ENCODE measurements at regions not wholly inside any gene's neighbourhood (a gene's known extent, or its start where the extent isn't known, plus 50 kb on each side); places are given as distances from the start of the nearest gene placed in this dataset.

- TF ChIP-seq POLR2A (IDR thresholded peaks at IDR 0.05; ENCODE audit: low read depth, low read length): no peak
- TF ChIP-seq TAF1 (IDR thresholded peaks at IDR 0.05; ENCODE audit: borderline replicate concordance, low read depth, low read length): no peak
- no peak for TF ChIP-seq POLR2AphosphoS5 (IDR thresholded peaks at IDR 0.05; ENCODE audit: low read depth, low read length)
- DNase-seq (ENCODE audit: insufficient read length) (no peak), FAIRE-seq (no peak)
Observed at GRCh38 chr10:1923998-1924397, 186.7 kb upstream of the ADARB2 start.

- DNase-seq (ENCODE audit: insufficient read length) (no peak), FAIRE-seq (no peak)
- no peak for TF ChIP-seq POLR2AphosphoS5 (IDR thresholded peaks at IDR 0.05; ENCODE audit: low read depth, low read length)
- no peak for TF ChIP-seq POLR2A (IDR thresholded peaks at IDR 0.05; ENCODE audit: low read depth, low read length)
- no peak for TF ChIP-seq TAF1 (IDR thresholded peaks at IDR 0.05; ENCODE audit: borderline replicate concordance, low read depth, low read length)
Observed at GRCh38 chr10:1923586-1923985, 186.3 kb upstream of the ADARB2 start.

- FAIRE-seq: no peak
- TF ChIP-seq TAF1 (IDR thresholded peaks at IDR 0.05; ENCODE audit: borderline replicate concordance, low read depth, low read length) (no peak), POLR2AphosphoS5 (IDR thresholded peaks at IDR 0.05; ENCODE audit: low read depth, low read length) (no peak), POLR2A (IDR thresholded peaks at IDR 0.05; ENCODE audit: low read depth, low read length) (no peak)
- DNase-seq (ENCODE audit: insufficient read length): no peak
Observed at GRCh38 chr10:1920941-1921340, 183.6 kb upstream of the ADARB2 start.

GRCh38 chr10:1920127-1920526 lies 182.8 kb upstream of the ADARB2 start:
- FAIRE-seq: no peak
- TF ChIP-seq POLR2A (IDR thresholded peaks at IDR 0.05; ENCODE audit: low read depth, low read length) (no peak), TAF1 (IDR thresholded peaks at IDR 0.05; ENCODE audit: borderline replicate concordance, low read depth, low read length) (no peak), POLR2AphosphoS5 (IDR thresholded peaks at IDR 0.05; ENCODE audit: low read depth, low read length) (no peak)
- no peak for DNase-seq (ENCODE audit: insufficient read length)

- TF ChIP-seq POLR2AphosphoS5 (IDR thresholded peaks at IDR 0.05; ENCODE audit: low read depth, low read length) (no peak), POLR2A (IDR thresholded peaks at IDR 0.05; ENCODE audit: low read depth, low read length) (no peak), TAF1 (IDR thresholded peaks at IDR 0.05; ENCODE audit: borderline replicate concordance, low read depth, low read length) (no peak)
- FAIRE-seq (no peak), DNase-seq (ENCODE audit: insufficient read length) (no peak)
Observed at GRCh38 chr10:1911771-1912170, 174.4 kb upstream of the ADARB2 start.

GRCh38 chr10:1903982-1904381 lies 166.7 kb upstream of the ADARB2 start:
- TF ChIP-seq POLR2A (IDR thresholded peaks at IDR 0.05; ENCODE audit: low read depth, low read length): no peak
- no peak for TF ChIP-seq TAF1 (IDR thresholded peaks at IDR 0.05; ENCODE audit: borderline replicate concordance, low read depth, low read length)
- TF ChIP-seq POLR2AphosphoS5 (IDR thresholded peaks at IDR 0.05; ENCODE audit: low read depth, low read length): no peak
- DNase-seq (ENCODE audit: insufficient read length) (no peak), FAIRE-seq (no peak)

GRCh38 chr10:1896153-1896552 lies 158.8 kb upstream of the ADARB2 start:
- no peak for DNase-seq (ENCODE audit: insufficient read length)
- TF ChIP-seq POLR2AphosphoS5 (IDR thresholded peaks at IDR 0.05; ENCODE audit: low read depth, low read length): no peak
- no peak for TF ChIP-seq POLR2A (IDR thresholded peaks at IDR 0.05; ENCODE audit: low read depth, low read length)
- TF ChIP-seq TAF1 (IDR thresholded peaks at IDR 0.05; ENCODE audit: borderline replicate concordance, low read depth, low read length): no peak
- no peak for FAIRE-seq

GRCh38 chr10:1895691-1896090 lies 158.4 kb upstream of the ADARB2 start:
- DNase-seq (ENCODE audit: insufficient read length) (no peak), FAIRE-seq (no peak)
- TF ChIP-seq POLR2AphosphoS5 (IDR thresholded peaks at IDR 0.05; ENCODE audit: low read depth, low read length) (no peak), TAF1 (IDR thresholded peaks at IDR 0.05; ENCODE audit: borderline replicate concordance, low read depth, low read length) (no peak), POLR2A (IDR thresholded peaks at IDR 0.05; ENCODE audit: low read depth, low read length) (no peak)

GRCh38 chr10:1894912-1895311 lies 157.6 kb upstream of the ADARB2 start:
- no peak for DNase-seq (ENCODE audit: insufficient read length)
- TF ChIP-seq POLR2AphosphoS5 (IDR thresholded peaks at IDR 0.05; ENCODE audit: low read depth, low read length) (no peak), TAF1 (IDR thresholded peaks at IDR 0.05; ENCODE audit: borderline replicate concordance, low read depth, low read length) (no peak), POLR2A (IDR thresholded peaks at IDR 0.05; ENCODE audit: low read depth, low read length) (no peak)
- FAIRE-seq: no peak

GRCh38 chr10:1893941-1894340 lies 156.6 kb upstream of the ADARB2 start:
- DNase-seq (ENCODE audit: insufficient read length) (no peak), FAIRE-seq (no peak)
- TF ChIP-seq TAF1 (IDR thresholded peaks at IDR 0.05; ENCODE audit: borderline replicate concordance, low read depth, low read length): no peak
- no peak for TF ChIP-seq POLR2A (IDR thresholded peaks at IDR 0.05; ENCODE audit: low read depth, low read length)
- TF ChIP-seq POLR2AphosphoS5 (IDR thresholded peaks at IDR 0.05; ENCODE audit: low read depth, low read length): no peak

GRCh38 chr10:1886039-1886438 lies 148.7 kb upstream of the ADARB2 start:
- TF ChIP-seq TAF1 (IDR thresholded peaks at IDR 0.05; ENCODE audit: borderline replicate concordance, low read depth, low read length) (no peak), POLR2A (IDR thresholded peaks at IDR 0.05; ENCODE audit: low read depth, low read length) (no peak), POLR2AphosphoS5 (IDR thresholded peaks at IDR 0.05; ENCODE audit: low read depth, low read length) (no peak)
- no peak for FAIRE-seq
- no peak for DNase-seq (ENCODE audit: insufficient read length)

- TF ChIP-seq POLR2AphosphoS5 (IDR thresholded peaks at IDR 0.05; ENCODE audit: low read depth, low read length) (no peak), POLR2A (IDR thresholded peaks at IDR 0.05; ENCODE audit: low read depth, low read length) (no peak), TAF1 (IDR thresholded peaks at IDR 0.05; ENCODE audit: borderline replicate concordance, low read depth, low read length) (no peak)
- DNase-seq (ENCODE audit: insufficient read length) (no peak), FAIRE-seq (no peak)
Observed at GRCh38 chr10:1882728-1883127, 145.4 kb upstream of the ADARB2 start.

GRCh38 chr10:1882180-1882579 lies 144.9 kb upstream of the ADARB2 start:
- DNase-seq (ENCODE audit: insufficient read length) (no peak), FAIRE-seq (no peak)
- TF ChIP-seq POLR2A (IDR thresholded peaks at IDR 0.05; ENCODE audit: low read depth, low read length) (no peak), TAF1 (IDR thresholded peaks at IDR 0.05; ENCODE audit: borderline replicate concordance, low read depth, low read length) (no peak), POLR2AphosphoS5 (IDR thresholded peaks at IDR 0.05; ENCODE audit: low read depth, low read length) (no peak)

Data from GM12892 (cell line).